OCI-LY1 (cell line): ENCODE measurements at regions not wholly inside any gene's neighbourhood (a gene's known extent, or its start where the extent isn't known, plus 50 kb on each side); places are given as distances from the start of the nearest gene placed in this dataset.

Source experiments
- CTCF ChIP-seq: fragments of 200-600 bp; sonication (generic), shearing (Covaris generic); IDR thresholded peaks from 2 replicates; pipeline ENCODE4 v1.5.1; 2017; ENCODE audit warnings: mild to moderate bottlenecking, antibody characterized with exemption, low read length, moderate library complexity, mixed read lengths
- EZH2 ChIP-seq: fragments of 200-600 bp; sonication (generic), shearing (Covaris generic); IDR thresholded peaks from 2 replicates; pipeline ENCODE4 v1.8.0; 2017; ENCODE audit warnings: borderline replicate concordance, mixed run types, mild to moderate bottlenecking, antibody characterized with exemption, low read length, moderate library complexity, mixed read lengths

GRCh38 chr10:51006686-51007085, 67.6 kb upstream of the PRKG1 start:
- TF ChIP-seq CTCF: no peak
- no peak for TF ChIP-seq EZH2
